ENCODE measurements at regions not wholly inside any gene's neighbourhood (a gene's known extent, or its start where the extent isn't known, plus 50 kb on each side); places are given as distances from the start of the nearest gene placed in this dataset.

- no peak for DNase-seq
Measured at GRCh38 chr6:139534472-139535115, 160.1 kb upstream of the CITED2 start.

GRCh38 chr6:139533573-139534471 is 159.4 kb upstream of the CITED2 start:
- DNase-seq = peak in 1 of 3 experiments; percentile 14

- DNase-seq = no peak
Measured at GRCh38 chr6:139533171-139533570, 158.7 kb upstream of the CITED2 start.

GRCh38 chr6:139531148-139532115 is 157.0 kb upstream of the CITED2 start:
- DNase-seq = no peak

- no peak for DNase-seq
Measured at GRCh38 chr6:139530561-139530960, 156.1 kb upstream of the CITED2 start.

GRCh38 chr6:139529420-139529819 is 155.0 kb upstream of the CITED2 start:
- DNase-seq = no peak

- no peak for DNase-seq
Measured at GRCh38 chr6:139528471-139528870, 154.0 kb upstream of the CITED2 start.

GRCh38 chr6:139525415-139525814 is 151.0 kb upstream of the CITED2 start:
- no peak for DNase-seq

GRCh38 chr6:139523986-139524385 is 149.5 kb upstream of the CITED2 start:
- no peak for DNase-seq

GRCh38 chr6:139522511-139523220 is 148.2 kb upstream of the CITED2 start:
- DNase-seq = no peak

- no peak for DNase-seq
Measured at GRCh38 chr6:139521338-139521737, 146.9 kb upstream of the CITED2 start.

GRCh38 chr6:139520321-139520768 is 145.9 kb upstream of the CITED2 start:
- DNase-seq = no peak

GRCh38 chr6:139519571-139520031 is 145.2 kb upstream of the CITED2 start:
- DNase-seq = no peak

GRCh38 chr6:139519097-139519496 is 144.6 kb upstream of the CITED2 start:
- no peak for DNase-seq

- no peak for DNase-seq
Measured at GRCh38 chr6:139518556-139519091, 144.2 kb upstream of the CITED2 start.

- DNase-seq = peak in 2 of 3 experiments; percentile 38 to 74
Measured at GRCh38 chr6:139517998-139518555, 143.6 kb upstream of the CITED2 start.

- no peak for DNase-seq
Measured at GRCh38 chr6:139515511-139515910, 141.1 kb upstream of the CITED2 start.

- DNase-seq = no peak
Measured at GRCh38 chr6:139514819-139515218, 140.4 kb upstream of the CITED2 start.

GRCh38 chr6:139510040-139510790 is 135.8 kb upstream of the CITED2 start:
- DNase-seq = no peak

GRCh38 chr6:139509167-139509566 is 134.7 kb upstream of the CITED2 start:
- no peak for DNase-seq

- peak in 1 of 3 experiments; percentile 21 for DNase-seq
Measured at GRCh38 chr6:139508576-139508975, 134.1 kb upstream of the CITED2 start.
